Lung (tissue), 11 donors: ENCODE measurements at regions not wholly inside any gene's neighbourhood (a gene's known extent, or its start where the extent isn't known, plus 50 kb on each side); places are given as distances from the start of the nearest gene placed in this dataset.

Source experiments
- ATAC-seq: fragments of 200-7000 bp; cut with Tn5 transposase; one replicate; pipeline ENCODE4 v1.9.1; 2020; ENCODE audit warnings: moderate number of reproducible peaks; ENCODE audit not compliant: insufficient read depth, low FRiP score
- DNase-seq, 3 donors: peaks; one replicate each; pipeline ENCODE4 v3.0.0-alpha.2; 2013 to 2017
- H3K27ac ChIP-seq, 2 donors: one replicate each; pipeline ENCODE4 v1.5.1; 2013; ENCODE audit warnings: mild to moderate bottlenecking in 2 of 2, moderate library complexity in 2 of 2, control low read depth in 1 of 2, inconsistent platforms in 1 of 2, low read depth in 1 of 2, low read length in 1 of 2
- H3K27me3 ChIP-seq, 3 donors: one replicate each; pipeline ENCODE4 v1.5.1; 2013; ENCODE audit warnings: low read length in 2 of 3; ENCODE audit not compliant: control insufficient read depth in 3 of 3, insufficient read depth in 3 of 3
- H3K36me3 ChIP-seq, 4 donors: one replicate each; pipeline ENCODE4 v1.5.1; 2013; ENCODE audit warnings: low read length in 4 of 4, mild to moderate bottlenecking in 1 of 4, moderate library complexity in 1 of 4; ENCODE audit not compliant: control insufficient read depth in 4 of 4, insufficient read depth in 4 of 4
- H3K4me1 ChIP-seq, 5 donors: one replicate each; pipeline ENCODE4 v1.5.1; 2013; ENCODE audit warnings: low read length in 5 of 5, mild to moderate bottlenecking in 2 of 5, moderate library complexity in 1 of 5; ENCODE audit not compliant: control insufficient read depth in 5 of 5, insufficient read depth in 5 of 5
- H3K4me3 ChIP-seq: one replicate; pipeline ENCODE4 v1.5.1; 2013; ENCODE audit warnings: mild to moderate bottlenecking, control low read depth, moderate library complexity
- H3K9ac ChIP-seq, 2 donors: one replicate each; pipeline ENCODE4 v1.5.1; 2013; ENCODE audit warnings: low read length in 2 of 2, control low read depth in 1 of 2; ENCODE audit not compliant: insufficient read depth in 1 of 2
- H3K9me3 ChIP-seq, 4 donors: one replicate each; pipeline ENCODE4 v1.5.1; 2013; ENCODE audit warnings: low read length in 3 of 4, mild to moderate bottlenecking in 1 of 4, moderate library complexity in 1 of 4; ENCODE audit not compliant: control insufficient read depth in 4 of 4, insufficient read depth in 3 of 4
- WGBS, 2 donors: extraction: QIAGEN DNeasy Blood & Tissue Kit; methylation state at CpG; one replicate each; pipeline ENCODE4 v1.1.7; 2013; 5-methylcytosine and 5-hydroxymethylcytosine counted together
- TF ChIP-seq, protein P1 (sequence below): IDR thresholded peaks from 2 replicates; pipeline ENCODE4 v1.5.1; 2012; ENCODE audit warnings: mild to moderate bottlenecking; ENCODE audit errors: control extremely low read depth, extremely low read depth
- donor health status: control.
- donor health status: control.
- donor health status: Bipolar disorder and iron deficiency.
- donor health status: healthy.
- donor health status: DM: yes; HTN: yes; CAD: no.

DNA sequence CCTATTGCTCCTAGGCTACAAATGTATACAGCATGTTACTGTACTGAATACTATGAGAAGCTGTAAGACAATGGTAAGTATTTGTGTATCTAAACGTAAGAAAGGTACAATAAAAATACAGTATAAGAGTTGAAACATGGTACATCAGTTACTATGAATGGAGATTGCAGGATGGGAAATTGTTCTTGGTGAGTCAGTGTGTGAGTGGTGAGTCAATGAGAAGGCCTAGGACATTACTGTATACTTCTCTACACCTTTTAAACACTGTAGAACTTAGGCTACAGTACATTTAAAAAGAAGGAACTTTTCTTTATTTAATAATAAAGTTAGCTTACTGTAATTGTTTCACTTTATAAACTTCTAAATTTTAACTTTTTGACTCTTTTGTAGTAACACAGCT lies 2603.2 kb downstream of the PCDH7 start:
- Histone ChIP-seq H3K36me3 (no peaks in the 10 kb centered on the region), H3K27ac (no peak overlapping the region), H3K27me3 (no peaks in the 10 kb centered on the region), H3K9me3 (no peaks in the 10 kb centered on the region), H3K9ac (no peak overlapping the region), H3K4me1 (no peaks in the 10 kb centered on the region), H3K4me3 (no peak overlapping the region)
- DNase-seq (no peak), ATAC-seq (no peak)
- 75 to 89% methylated on average over 1 of the region's 1 CpG for WGBS, 2 donors
- TF ChIP-seq, protein P1, sequence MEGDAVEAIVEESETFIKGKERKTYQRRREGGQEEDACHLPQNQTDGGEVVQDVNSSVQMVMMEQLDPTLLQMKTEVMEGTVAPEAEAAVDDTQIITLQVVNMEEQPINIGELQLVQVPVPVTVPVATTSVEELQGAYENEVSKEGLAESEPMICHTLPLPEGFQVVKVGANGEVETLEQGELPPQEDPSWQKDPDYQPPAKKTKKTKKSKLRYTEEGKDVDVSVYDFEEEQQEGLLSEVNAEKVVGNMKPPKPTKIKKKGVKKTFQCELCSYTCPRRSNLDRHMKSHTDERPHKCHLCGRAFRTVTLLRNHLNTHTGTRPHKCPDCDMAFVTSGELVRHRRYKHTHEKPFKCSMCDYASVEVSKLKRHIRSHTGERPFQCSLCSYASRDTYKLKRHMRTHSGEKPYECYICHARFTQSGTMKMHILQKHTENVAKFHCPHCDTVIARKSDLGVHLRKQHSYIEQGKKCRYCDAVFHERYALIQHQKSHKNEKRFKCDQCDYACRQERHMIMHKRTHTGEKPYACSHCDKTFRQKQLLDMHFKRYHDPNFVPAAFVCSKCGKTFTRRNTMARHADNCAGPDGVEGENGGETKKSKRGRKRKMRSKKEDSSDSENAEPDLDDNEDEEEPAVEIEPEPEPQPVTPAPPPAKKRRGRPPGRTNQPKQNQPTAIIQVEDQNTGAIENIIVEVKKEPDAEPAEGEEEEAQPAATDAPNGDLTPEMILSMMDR, result no peak

DNA sequence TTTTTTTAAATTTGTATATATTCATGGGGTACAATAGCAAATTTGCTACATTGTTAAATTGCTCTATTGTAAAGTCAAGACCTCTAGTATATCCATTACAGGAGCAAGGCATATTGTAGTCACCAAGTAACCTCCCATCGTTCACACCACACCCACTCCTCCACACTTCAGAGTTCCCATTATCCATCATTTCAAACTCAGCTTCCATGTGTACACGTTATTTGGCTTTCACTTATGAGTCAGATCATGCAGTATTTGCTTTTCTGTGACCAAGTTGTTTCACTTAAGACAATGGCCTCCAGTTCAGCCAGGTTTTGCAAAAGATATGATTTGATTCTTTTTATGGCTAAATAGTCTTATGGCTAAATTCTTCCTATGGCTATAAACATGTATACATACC lies 2614.2 kb downstream of the PCDH7 start:
- H3K27me3 ChIP-seq, result no peaks in the 10 kb centered on the region
- H3K27ac ChIP-seq, result no peak overlapping the region
- 57 to 77% methylated on average over 2 of the region's 2 CpGs for WGBS, 2 donors
- TF ChIP-seq, protein P1, result no peak
- H3K4me3 ChIP-seq, result no peak overlapping the region
- H3K36me3 ChIP-seq, result no peaks in the 10 kb centered on the region
- H3K9me3 ChIP-seq, result peaks cover 0 to 13% (median 7%) of the 10 kb centered on the region in 4 donors
- H3K4me1 ChIP-seq, result no peaks in the 10 kb centered on the region
- no peak overlapping the region for H3K9ac ChIP-seq
- DNase-seq (no peak), ATAC-seq (no peak)

DNA sequence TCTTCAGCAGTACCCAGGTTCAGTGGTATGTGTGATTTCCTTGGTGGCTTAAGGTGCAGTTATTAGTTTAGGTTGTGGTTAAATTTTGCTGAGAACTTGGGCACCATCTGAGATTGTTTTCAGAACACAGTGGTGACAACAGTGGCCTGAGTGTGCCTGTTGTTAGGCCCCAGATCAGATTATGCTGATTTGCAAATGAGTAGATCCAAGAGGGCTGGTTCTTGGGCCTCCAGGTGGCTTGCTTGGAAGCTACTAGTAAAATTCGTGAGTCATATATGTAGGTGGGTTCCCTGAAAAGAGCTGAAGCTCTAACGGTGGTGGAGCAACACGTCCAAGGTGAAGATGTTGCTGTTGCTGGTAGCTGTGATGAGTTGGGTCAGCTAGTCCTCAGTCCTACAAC lies 2619.6 kb downstream of the PCDH7 start:
- Histone ChIP-seq H3K36me3 (no peaks in the 10 kb centered on the region), H3K4me3 (no peak overlapping the region), H3K27me3 (no peaks in the 10 kb centered on the region), H3K4me1 (no peaks in the 10 kb centered on the region), H3K27ac (no peak overlapping the region), H3K9me3 (peaks cover 0 to 10% (median 1%) of the 10 kb centered on the region in 4 donors), H3K9ac (no peak overlapping the region)
- TF ChIP-seq, protein P1, result no peak
- ATAC-seq, result no peak
- no peak for DNase-seq
- WGBS, 2 donors, result 78 to 80% methylated on average over 3 of the region's 3 CpGs

DNA sequence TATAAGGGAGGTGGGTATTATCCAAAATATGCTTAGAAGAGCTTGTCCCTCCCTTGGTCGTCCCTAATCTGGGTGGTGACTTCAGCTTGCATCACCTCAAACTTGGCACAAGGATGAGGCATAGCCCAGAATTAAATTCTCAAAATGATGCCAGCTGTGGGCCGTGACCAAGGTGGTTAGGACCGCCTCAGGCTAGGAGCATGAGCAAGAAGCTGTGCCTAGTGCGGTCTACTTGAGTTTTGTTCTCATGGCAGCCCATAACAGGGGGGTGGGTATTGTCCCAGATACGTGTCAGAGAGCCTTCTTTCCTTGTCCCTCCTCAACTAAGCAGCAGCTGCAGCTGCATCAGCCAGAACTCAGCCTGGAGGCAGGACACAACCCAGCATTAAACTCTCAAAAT lies 2620.0 kb downstream of the PCDH7 start:
- Histone ChIP-seq H3K4me1 (no peaks in the 10 kb centered on the region), H3K9me3 (peaks cover 0 to 10% (median 1%) of the 10 kb centered on the region in 4 donors), H3K36me3 (no peaks in the 10 kb centered on the region), H3K27me3 (no peaks in the 10 kb centered on the region), H3K9ac (no peak overlapping the region), H3K27ac (no peak overlapping the region), H3K4me3 (no peak overlapping the region)
- DNase-seq (no peak), ATAC-seq (no peak)
- TF ChIP-seq, protein P1, result no peak
- 81 to 82% methylated on average over 5 of the region's 5 CpGs for WGBS, 2 donors
